ENCODE measurements at regions not wholly inside any gene's neighbourhood (a gene's known extent, or its start where the extent isn't known, plus 50 kb on each side); places are given as distances from the start of the nearest gene placed in this dataset.
"Not testable (repeated sequence)": the region's sequence is repeated elsewhere in the genome, so short reads cannot be mapped to it uniquely, and the experiment has no call there.

DNA sequence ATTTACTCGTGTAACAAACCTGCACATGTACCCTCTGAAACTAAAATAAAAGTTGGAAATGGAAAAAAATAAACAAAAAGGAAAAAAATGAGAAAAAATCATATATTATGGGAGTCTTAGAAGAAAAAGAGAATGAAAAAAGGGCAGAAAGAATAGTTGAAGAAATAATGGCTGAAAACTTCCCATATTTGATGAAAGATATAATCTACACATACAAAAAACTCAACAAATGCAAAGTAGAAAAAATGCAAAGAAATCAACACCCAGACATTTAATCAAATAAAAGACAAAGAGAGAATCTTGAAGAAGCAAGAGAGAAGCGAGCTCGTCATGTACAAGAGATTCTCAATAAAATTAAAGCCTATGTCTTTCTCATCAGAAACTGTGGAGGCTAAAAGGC is 73.8 kb downstream of the SLC25A46 start:
- DNase-seq = no peak

- DNase-seq = no peak
These were observed 77.3 kb downstream of the SLC25A46 start for GRCh38 chr5:110815916-110816605.

GRCh38 chr5:110817459-110817858 is 78.7 kb downstream of the SLC25A46 start:
- DNase-seq = no peak

DNA sequence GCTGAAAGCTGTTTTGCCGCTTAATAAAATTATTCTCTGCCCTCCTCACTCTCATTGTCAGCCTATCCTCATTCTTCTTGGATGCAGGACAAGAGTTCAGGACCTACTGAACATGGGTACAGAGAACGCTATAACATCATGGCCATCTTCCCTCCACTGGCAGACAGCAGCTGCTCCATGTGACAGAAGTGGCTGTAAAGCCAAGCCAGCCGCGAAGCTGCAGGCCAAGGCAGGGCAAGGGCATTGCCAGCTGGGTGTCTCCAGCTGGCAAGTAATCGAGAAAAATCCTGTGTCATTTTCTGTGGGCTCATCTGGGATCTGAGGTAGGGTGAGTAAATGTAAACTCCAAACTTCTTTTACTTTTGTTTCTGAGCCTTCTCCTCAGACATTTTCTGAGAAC is 84.8 kb downstream of the SLC25A46 start:
- DNase-seq = no peak

- no peak for DNase-seq
These were observed 86.2 kb downstream of the SLC25A46 start for GRCh38 chr5:110824936-110825441.

DNA sequence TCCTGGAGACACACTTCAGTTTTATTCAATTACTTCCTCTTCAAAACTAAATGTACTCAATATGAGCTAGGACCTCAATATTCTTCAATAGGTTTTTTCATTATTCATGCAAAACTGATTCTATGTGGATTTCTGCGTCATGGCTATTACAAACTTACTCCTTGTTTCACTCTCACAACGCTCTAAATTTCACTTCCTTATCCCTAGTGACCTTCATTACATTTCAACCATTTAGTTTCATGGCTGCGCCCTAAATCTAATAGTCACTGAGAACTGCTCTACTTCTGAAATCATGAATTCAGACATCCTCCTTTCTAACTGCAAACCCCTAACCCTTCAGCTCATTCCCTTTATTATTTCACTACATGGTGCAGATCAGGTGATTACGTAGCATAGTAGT is 93.9 kb downstream of the SLC25A46 start:
- no peak for DNase-seq

DNA sequence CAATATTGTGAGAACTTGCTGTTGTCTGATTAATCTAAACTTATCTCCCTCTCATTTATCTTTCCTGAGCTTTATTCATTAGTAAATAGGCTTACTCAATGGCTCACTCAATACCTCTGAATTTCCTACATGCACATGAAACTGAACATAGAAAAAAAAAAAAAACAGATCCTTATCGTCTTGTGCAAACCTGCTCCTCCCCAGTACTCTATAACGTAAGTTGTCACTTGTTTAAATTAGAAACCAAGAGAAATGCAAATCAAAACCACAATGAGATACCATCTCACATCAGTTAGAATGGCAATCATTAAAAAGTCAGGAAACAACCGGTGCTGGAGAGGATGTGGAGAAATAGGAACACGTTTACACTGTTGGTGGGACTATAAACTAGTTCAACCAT is 96.1 kb downstream of the SLC25A46 start:
- DNase-seq = not testable (repeated sequence)

DNA sequence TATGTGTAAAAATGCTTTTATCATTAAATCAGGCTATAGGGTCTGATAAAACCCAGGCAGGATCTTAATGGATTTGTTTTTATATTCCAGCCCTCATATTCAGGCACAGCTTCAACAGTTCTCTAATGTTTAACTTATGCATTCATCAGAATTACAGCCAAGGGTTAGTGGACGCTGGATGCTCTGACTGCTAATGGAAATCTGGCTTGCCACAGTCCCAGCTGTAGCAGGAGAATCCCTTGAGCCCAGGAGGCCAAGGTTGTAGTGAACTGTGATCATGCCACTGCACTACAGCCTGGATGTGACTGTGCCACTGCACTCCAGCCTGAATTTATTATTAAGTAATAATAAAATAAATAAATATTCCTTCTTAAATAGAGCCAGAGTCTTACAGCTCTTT is 98.0 kb downstream of the SLC25A46 start:
- DNase-seq = no peak

GRCh38 chr5:110838357-110838756 is 99.5 kb downstream of the SLC25A46 start:
- not testable (repeated sequence) for DNase-seq

GRCh38 chr5:110838961-110839360 is 100.2 kb downstream of the SLC25A46 start:
- DNase-seq = no peak

DNA sequence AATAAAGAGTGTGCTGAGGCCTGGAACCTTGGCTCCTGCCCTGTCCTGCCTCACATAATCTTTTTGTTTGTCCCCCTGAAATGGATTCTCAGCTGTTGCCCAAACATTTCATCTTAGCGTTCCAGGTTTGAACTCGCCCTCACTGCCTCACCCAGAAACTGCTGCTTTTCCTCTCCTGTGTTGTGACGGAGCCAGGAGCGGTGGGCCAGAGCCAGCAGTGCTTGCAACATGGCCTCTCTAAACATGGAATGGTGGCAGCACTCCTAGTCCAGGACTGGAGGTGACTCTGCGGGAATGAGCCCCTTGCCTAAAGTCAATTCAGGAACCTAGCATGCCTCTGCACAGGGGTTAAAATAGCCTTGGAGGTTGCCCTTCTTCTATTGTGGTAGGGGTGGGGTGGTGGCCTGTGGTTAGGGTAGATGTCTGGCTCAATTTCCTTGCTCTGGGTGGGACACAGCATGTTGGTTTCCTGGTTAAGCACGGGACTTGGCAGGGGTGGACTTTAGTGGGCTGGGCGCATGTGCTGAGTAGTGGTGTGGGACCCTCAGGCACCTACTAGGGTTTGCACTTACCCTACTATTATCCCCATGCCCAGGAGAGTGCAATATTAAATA is 101.6 kb downstream of the SLC25A46 start:
- DNase-seq = no peak

GRCh38 chr5:110841137-110841536 is 102.3 kb downstream of the SLC25A46 start:
- no peak for DNase-seq

DNA sequence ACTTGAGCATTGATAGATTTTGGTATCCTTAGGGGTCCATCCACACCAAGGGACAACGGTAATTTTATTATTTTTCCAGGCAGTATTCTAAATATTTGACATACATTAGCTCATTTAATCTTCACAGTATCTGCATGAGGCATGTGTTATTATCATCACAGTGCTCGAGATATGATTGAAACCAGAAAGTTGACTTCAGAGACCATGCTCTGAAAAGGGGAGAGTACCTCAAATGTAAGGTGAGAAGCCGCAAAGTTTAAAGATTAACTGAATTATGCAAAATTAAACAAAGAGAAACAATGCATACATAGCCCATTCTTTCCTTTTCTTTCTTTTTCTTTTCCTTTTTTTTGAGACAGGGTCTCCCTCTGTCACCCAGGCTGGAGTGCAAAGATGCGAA is 104.1 kb downstream of the SLC25A46 start:
- no peak for DNase-seq

- no peak for DNase-seq
These were observed 105.4 kb downstream of the SLC25A46 start for GRCh38 chr5:110844251-110844650.

GRCh38 chr5:110846398-110847001 is 107.7 kb downstream of the SLC25A46 start:
- no peak for DNase-seq

DNA sequence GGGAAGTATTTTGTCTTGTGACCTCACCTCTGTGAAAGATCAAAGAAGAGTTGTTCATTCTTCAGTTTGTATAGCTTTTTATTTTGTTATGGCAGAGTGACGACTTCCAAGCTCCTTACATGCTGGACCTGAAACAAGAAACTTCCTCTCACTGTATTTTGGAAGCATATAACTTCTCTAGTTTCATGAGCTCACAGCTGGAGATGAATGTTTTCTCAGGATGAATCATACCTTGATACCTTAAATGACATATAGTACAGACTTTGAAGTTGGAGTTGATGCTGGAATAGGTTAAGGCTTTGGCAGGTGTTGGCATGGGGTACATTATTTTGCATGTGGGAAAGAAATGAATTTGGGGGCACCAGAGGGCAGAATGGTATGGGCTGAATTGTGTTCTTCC is 112.5 kb downstream of the SLC25A46 start:
- no peak for DNase-seq

- DNase-seq = no peak
These were observed 113.2 kb downstream of the SLC25A46 start for GRCh38 chr5:110852053-110852452.

- DNase-seq = no peak
These were observed 113.7 kb downstream of the SLC25A46 start for GRCh38 chr5:110852541-110852940.

DNA sequence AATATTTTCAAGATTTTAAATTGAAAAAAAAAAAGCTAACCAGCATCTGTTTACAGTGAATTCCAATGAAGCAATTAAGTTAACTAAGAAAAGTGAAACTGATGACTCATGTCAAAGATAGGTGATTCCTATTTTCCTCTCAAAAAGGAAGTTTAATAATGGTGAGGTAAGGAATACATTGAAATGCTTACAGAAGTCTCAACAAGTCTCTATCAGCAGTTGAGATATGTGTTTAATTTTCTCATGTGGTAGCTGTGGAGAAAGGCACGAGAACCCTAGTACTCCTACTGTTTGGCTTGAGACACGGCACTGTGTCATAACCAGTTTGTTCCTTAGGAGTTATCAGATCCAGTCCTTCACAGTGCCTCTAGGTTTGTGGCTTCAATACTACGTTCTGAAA is 114.5 kb downstream of the SLC25A46 start:
- no peak for DNase-seq

GRCh38 chr5:110854200-110854599 is 115.4 kb downstream of the SLC25A46 start:
- DNase-seq = no peak

DNA sequence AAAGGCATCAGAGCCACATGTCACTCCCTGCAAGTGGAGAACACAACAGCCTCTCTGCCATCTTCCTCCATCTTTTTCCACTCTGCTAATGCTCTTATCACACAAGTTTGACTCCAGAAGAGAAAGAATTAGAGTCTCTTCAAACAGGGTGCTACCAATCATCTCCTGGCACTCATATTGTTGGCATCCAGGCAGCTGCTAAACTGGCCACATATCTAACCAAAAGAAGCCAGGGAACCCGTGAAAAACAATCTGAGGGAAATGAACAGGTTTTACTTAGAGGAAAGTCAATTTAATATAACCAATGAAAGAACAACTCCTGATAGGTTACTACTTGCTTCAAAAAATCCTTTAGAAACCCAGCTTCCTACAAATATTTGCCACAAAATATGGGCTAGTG is 117.2 kb downstream of the SLC25A46 start:
- no peak for DNase-seq

DNA sequence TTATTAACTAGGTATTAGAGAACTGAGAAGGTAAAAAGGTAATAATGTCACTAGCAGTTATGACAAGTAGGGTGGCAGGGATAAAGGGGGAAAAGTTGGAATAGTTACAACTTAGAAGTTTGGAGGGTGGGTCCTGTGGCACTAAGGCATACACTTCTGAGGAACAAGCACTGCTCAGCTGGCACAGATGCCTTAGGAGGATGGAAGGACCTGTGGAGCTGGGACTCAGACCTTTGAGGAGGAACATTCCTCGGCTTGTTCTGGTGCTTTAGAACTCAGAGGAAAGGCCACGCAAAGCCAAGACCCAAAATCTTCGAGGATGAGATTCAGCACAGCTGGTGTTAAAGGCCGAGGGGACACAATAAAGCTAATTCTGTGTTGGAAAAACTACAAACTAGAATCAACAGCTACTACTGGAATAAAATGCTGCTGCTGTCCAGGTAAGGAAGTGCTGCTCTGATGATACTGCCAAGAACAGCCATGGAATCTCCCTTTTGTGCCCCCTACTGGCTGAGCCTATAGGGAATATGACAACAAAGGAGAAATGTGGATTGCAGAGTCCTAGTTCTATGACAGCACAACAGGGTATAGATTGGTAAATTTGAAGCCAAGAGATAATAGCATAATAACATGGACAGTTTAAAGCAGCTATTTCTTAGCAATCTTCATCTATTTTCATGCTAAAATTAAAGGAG is 126.7 kb downstream of the SLC25A46 start:
- peak; percentile 18 for DNase-seq

GRCh38 chr5:110869927-110870326 is 131.1 kb downstream of the SLC25A46 start:
- DNase-seq = no peak

GRCh38 chr5:110872200-110872599 is 133.4 kb downstream of the SLC25A46 start:
- no peak for DNase-seq
